ENCODE measurements at regions not wholly inside any gene's neighbourhood (a gene's known extent, or its start where the extent isn't known, plus 50 kb on each side); places are given as distances from the start of the nearest gene placed in this dataset.
"Not testable (repeated sequence)": the region's sequence is repeated elsewhere in the genome, so short reads cannot be mapped to it uniquely, and the experiment has no call there.

DNA sequence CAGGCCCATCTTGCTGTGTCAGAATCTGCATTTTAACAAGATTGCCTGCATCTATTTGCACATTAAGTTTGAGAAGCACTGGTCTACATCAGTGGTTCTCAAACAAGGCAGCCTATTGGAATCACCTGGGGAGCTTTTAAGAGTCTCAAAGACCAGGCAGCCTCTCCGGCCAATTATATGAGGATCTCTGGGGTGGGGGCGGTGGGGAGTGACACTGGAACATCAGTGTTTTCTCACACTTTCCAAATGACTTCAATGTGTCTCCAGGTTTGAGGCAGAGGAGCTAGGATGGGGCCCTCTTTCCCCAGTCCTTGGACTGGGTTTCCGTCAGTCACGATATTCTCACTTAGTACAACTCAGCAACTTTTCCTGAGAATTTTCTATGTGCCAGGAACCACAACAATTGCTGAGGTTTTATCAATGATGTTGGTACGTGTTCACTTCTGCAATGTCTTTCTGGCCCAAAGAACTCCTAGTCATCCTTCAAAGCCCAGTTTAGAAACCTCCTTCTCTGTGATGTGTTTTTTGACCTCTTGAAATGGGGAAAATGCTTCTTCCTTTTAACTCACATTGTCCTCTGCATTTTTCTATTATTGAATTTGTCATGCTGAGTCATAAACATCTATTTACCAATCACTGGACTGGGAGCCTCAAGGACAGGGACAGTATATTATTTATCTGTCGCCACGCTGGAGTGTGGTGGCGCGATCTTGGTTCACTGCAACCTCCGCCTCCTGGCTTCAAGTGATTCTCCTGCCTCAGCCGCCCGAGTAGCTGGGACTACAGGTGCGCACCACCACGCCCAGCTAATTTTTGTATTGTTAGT is 130.9 kb downstream of the MYCN start:
- FAIRE-seq: no peak

DNA sequence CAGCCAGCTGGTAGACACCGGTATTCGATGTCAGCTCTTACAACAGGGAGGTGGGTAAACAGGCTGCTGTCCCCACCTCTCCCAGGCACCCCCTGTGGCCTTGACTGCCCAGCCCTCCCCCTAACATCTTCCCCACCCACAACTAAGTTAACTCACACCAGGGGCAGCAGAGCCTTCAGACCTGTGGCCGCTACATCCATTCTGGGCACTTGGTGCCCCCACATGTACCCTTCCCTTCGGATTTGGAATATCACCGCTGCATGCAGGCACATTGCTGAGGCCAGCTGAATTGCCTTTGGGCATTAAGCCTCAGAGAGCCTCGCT is 130.3 kb downstream of the MYCN start:
- no peak for FAIRE-seq

DNA sequence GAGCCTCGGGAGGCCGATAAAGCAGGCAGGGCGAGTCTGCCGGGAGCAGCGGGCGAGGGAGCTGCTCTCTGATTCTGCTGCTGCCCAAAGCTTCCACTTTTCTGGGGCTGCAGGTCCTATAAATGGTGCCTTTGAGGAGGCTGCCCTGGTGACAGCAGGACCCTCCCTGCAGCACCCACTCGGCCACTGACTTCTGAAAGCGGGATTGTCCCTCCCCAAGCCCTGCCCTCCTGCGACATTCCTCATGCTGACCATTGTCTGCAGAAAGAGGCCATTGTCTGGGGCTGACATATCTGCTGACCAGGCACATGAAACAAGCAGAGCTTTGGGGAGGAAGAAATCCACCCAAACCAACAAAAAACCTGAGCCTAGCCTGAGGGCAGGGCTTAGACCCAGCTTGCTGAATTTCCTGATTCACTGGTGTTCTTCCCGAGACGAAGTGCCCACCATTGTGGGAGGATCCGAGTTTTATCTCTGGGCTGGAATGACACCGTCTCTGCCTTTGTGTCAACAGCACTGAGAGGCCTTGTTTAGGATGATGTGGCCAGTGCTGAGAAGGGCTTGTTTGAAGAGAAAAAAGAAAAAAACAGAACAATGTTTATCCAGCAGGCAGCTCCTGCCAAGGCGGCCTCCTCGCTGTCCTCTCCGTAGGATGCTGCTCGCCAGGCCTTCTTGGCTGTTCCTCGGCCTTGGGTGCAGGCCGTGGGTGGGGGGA is 129.7 kb downstream of the MYCN start:
- no peak for FAIRE-seq

DNA sequence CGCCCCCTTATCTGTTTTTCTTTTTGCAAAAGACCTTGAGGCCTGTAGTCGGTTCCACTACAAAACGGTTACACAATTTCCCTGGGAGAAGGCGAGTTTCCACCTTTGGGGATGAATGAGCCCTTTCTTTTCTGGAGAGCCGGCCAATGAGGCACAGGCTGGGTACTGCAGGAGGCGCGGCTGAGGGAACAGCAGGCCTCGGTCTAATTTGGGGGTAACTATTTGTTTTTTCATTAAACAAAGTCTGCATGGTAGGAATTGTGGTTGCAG is 129.2 kb downstream of the MYCN start:
- FAIRE-seq: no peak

DNA sequence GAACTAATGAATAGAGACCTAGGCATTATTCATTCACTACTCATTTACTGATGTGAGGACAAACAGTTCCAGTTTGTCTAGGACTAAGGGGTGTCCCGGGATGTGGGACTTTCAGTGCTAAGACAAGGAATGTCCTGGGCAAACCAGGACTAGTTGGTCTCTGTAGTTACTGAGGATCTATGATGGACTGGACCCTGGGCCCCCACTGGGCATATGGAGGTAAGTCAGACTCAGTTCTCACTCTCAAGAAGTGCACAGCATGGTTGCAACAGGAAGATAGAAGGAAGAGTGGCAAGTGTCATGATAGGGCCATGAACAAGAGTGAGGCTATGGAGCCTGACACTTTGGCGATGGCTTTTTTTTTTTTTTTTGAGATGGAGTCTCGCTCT is 128.2 kb downstream of the MYCN start:
- no peak for FAIRE-seq

DNA sequence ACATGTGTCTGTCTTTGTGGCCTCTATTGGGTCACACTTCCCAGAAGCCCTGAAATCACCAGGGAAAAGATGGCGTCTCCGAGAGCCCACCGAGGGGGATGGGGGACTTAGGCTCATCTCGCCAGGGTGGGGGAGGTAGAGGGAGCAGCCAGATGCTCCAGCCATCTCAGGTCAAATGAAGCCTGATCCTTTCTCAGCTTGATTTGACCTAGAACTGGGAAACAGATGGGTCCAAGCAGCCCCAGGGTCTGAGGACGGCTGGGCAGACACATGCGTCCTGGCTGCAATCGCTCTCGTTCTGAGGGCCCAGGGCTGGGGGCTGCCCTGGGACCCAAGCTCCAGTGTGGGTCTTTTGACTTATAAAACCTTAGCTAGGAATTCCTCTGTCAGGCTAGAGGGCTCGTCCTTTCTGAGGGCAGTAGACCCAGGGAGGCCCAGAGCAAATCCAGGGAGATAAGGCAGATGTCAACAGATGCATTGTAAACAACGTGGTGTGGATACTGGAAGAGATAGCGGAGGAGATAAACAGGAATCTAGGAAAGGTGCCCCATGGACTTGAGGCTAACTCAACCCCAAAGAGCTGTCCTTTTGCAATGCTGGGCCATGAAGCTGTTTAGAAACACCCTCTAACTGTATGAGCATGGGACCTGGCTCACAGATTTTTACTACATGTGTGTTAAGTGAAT is 127.7 kb downstream of the MYCN start:
- FAIRE-seq: no peak

DNA sequence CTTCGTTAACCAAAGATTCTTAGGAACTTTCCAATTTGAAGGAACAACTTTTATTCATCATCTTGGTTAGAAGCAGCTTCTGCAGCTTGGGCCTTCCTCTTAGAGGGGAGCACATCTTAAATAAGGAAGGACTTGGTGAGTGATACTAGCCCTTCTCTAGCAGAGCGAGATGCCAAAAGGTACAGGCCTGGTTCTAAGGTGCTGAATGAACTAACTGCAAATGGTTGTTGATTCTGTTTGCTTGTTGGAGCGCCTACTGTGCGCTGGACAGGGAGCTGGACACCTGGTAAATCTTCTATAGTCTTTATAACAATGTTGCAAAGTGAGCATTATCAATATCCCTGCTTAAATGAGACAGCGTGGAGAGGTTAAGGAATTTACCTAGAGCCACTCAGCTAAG is 127.1 kb downstream of the MYCN start:
- no peak for FAIRE-seq

DNA sequence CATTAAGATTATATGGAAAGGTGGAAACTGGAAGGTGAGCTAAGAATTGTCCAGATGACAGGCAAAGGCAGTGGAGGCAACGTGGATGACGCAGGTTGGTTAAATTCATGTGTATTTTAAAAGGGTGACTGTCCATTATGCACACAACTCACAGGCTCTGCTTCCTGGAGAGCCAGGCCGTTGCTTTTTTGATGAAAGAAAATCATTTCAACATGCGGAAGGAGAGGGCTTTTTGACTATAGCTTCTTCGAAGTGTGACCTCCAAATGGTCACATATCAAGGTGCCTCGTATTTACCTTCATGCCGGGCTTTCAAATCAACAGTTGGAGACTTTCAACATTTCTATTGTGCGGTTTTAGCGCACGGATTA is 126.7 kb downstream of the MYCN start:
- FAIRE-seq: no peak

DNA sequence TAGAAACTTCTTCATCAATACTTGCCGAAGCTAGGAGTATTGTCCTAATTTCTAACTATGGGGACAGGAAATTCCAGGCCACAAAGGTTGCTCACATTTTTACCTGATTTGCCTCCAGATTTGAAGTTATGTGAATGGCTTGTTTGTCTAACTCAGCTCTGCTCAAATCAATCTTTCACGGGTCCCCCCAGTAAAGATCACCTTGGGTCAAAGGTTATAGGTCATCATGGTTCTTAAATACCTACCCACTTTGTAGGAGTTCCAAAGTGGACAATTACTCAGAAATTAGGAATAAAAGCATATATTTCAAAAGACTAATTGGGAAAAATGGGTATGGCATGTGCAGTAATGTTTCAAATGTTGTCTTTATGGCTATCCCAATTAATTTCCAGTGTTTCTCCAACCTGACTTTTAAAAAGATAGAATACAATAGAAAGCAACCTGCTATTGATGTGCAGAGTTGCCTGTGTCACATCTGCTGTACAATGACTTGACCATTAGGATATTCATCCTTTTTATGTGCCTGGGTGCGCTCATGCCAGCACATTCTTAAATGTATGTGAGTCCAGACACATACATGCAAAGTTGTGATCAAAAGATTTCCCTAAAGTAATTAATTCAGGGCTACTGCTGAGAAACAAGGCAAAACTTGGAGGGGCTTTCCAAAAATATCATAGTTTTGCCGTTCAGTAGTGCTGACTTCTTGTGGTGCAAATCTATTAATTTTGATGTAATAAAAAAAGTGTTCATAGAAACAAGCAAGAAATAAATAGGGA is 126.1 kb downstream of the MYCN start:
- no peak for FAIRE-seq

DNA sequence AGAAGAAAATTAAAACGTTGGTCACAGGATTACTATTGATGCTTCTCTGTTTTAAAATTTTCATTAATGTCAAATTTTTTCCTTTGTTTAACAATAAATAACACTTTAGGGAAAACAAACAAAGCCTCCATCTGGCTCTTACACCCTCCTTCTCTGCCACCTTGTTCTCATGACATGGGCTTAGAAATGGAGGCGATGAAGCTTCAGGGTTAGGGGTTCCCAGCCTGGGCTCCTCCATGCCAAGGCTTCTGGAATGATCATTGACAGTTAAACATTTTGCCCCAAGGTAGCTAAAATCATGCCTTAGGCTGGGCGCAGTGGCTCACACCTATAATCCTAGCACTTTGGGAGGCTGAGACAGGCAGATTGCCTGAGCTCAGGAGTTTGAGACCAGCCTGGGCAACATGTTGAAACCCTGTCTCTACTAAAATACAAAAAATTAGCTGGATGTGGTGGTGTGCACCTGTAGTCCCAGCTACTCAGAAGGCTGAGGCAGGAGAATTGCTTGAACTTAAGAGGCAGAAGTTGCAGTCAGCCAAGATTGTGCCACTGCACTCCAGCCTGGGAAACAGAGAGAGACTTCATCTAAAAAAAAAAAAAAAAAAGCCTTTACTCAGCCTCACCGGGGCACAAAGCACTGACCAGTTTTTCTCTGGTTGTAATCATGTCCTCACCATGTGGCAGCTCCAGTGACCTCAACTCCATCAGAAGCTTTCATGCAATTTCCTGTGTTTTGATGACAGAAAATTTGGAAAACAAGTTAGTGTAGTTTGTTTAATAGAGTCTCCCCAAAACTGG is 125.1 kb downstream of the MYCN start:
- FAIRE-seq: not testable (repeated sequence)

DNA sequence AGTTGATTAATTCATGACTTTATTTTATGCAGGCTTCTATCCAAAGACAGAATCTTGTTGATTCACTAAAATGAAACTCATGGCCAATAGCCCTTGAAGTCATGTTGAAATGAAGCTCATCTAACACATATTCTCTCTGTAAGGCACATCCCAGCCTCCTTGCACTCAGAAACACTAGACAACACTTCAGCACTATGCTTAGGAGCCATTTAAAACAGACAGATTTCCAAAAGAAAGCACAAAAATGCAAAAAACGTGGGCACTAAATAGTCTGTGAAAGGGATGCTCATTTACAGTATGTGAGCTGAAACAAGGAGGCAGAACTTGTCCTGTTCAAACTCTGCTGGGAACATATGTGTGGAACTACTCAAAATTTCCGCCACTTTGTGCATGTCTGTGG is 124.4 kb downstream of the MYCN start:
- FAIRE-seq: no peak

DNA sequence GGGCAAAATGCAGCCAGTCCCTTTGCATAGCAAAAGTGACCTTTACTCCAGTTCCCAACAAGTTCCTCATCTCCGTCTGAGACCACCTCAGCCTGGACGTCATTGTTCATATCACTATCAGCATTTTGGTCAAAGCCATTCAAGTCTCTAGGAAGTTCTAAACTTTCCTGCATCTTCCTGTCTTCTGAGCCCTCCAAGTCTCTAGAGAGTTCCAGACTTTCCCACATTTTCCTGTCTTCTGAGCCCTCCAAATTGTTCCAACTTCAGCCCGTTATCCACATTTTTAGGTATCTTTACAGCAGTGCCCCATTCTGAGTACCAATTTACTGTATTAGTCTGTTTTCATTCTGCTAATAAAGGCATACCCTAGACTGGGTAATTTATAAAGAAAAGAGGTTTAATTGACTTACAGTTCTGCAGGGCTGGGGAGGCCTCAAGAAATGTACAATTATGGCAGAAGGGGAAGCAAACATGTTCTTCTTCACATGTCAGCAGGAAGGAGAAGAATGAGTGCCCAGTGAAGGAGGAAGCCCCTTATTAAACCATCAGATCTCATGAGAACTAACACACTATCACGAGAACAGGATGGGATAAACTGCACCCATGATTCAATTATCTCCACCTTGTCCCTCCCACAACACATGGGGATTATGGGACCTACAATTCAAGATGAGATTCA is 123.7 kb downstream of the MYCN start:
- no peak for FAIRE-seq

DNA sequence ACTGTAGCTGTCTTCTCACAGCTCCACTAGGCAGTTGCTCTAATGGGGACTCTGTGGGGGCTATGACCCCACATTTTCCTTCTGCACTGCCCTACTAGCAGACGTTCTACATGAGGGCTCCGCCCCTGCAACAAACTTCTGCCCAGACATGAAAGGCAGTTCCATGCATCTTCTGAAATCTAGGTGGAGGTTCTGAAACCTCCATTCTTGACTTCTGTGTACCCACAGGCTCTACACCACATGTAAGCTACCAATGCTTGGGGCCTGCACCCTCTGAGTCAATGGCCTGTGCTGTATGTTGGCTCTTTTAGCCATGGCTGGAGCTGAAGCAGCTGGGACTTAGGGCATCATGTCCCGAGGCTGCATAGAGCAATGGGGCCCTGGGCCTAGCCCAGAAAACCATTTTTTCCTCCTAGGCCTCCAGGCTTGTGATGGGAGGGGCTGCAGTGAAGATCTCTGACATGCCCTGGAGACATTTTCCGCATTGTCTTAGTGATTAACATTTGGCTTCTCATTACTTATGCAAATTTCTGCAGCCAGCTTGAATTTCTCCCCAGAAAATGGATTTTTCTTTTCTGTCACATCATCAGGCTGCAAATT is 123.0 kb downstream of the MYCN start:
- FAIRE-seq: no peak

DNA sequence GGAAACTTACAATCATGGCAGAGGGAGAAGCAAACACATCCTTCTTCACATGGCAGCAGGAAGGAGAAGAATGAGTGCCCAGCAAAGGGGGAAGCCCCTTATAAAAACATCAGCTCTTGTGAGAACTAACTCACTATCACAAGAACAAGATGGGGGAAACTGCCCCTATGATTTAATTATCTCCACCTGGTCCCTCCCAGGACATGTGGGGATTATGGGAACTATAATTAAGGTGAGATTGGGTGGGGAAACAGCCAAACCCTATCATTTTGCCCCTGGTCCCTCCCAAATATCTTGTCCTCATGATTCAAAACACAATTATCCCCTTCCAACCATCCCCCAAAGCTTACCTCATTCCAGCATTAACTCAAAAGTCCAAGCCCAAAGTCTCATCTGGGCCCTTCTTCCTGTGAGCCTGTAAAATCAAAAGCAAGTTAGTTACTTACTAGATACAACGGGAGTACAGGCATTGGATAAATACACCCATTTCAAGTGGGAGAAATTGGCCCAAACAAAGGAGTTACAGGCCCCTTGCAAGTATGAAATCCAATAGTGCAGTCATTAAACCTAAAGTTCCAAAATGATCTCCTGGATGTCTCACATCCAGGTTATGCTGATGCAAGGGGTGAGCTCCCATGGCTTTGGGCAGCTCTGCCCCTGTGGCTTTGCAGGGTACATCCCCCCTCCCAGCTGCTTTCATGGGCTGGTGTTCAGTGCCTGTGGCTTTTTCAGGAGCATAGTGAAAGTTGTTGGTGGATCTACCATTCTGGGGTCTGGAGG is 122.3 kb downstream of the MYCN start:
- FAIRE-seq: no peak

DNA sequence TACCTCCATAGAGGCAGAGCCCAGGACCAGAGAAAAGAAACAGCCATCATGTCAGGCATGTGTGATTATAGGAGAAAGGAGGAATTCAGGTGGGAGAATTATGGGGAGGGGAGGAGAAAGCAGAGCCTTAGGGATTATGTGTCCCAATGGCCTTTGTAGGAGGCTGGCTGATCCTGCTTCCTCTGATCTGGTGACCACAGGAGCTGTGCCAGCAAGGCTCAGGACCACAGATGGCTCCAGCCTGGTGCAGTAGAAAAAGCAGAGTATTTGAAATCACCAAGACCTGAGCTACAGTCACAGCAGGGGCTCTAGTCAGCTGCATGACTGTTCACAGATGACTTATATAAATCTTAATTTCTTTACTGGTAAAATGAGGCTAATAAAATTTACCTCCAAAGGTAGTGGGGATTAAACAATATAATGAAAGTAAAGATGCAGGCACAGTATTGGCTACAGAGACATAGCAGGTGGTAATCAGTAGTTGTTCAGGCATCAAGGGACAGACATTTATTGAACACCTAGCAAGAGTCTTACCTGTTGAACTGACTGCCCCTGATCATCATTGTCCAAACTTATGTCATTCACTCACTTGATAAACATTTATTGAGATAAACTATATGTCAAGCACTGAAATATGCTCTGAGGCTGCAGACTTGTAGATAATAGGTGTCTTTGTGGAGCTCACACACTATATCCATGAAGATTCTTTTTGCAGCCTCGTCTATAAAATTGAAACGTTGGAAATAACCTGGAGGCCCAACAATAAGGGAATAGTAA is 121.3 kb downstream of the MYCN start:
- FAIRE-seq: no peak

DNA sequence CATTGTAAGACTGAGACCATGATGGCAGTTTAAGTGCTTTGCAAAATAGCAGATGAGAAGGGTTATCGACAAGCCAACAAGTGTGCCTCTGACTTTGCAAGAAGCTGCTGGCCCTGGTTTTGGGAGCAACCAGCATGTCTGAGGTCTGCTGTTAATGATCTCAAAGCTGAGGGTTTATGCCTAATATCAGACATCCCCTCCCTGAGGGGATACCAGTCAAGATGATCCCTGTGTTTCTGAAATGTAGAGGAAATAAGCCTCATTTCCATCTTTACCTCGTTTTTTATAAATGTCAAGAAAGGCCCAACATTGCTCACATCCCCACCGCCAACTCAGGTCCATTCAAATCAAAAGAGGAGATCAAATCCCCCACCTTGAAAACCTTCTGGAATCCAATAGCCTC is 120.6 kb downstream of the MYCN start:
- FAIRE-seq: no peak

DNA sequence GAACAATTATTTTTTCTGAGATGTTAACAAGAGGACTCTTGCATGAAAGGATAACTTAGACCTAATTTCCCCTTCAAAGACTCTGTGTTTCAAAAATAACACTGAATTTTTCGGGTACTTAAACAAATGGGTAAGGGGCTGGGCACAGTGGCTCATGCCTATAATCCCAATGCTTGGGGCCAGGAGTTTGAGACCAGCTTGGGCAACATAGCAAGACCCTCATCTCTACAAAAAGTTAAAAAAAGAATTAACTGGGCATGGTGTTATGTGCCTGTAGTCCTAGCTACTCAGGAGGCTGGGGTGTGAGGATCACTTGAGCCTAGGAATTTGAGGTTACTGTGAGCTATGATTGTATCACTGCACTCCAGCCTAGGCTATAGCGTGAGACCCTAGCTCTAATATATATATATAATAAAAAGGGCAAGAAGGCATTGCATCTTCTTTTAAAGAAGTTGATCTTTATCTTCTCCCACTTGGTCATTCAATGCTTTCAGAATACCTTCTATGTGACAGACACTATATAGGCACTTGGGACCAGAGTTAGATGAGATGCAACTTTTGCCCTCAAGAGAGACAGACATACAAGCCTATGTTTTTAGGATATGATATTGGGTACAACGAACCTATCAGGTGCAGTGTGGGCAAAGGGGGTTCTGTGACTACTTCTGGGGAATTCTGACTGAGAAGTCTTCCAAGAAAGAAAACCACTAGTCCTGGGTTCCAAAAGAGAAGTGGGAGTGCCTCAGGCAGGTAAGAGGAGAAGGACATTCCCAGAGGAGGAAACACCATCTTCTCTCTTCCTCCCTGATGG is 120.0 kb downstream of the MYCN start:
- FAIRE-seq: no peak

DNA sequence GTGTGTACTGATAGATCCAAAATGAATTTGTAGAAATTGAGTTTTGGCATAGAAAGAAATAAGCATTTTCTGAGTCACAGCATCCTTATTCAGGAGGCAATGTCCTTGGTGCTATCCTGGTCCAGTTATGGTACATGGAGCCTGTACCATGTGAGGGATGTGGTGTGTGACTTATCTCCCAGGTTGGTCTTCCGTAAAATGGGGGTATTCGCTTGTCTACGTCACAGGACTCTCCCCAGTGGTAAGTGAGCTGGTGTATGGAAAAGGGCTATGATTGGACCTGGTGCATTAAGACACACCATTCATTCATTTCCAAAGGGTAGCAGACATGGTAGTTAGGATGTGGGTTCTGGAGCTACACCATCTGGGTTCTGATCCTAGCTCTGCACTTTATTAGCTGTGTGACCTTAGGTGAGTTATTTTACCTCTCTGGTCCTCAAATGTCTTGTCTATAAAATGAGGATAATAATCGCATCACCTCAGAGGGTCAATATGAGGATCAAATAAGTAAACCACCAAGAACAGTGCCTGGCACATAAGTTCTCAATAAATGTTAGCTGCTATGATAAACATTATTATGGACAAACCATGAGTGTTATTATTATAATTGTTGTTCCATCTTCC is 119.2 kb downstream of the MYCN start:
- FAIRE-seq: no peak
